Small intestine (tissue), 7 donors: ENCODE measurements at regions not wholly inside any gene's neighbourhood (a gene's known extent, or its start where the extent isn't known, plus 50 kb on each side); places are given as distances from the start of the nearest gene placed in this dataset.

ENCODE experiments used
- DNase-seq, 2 donors: peaks; one replicate each; pipeline versions ENCODE4 v3.0.0 to v3.0.0-alpha.2; 2013
- FAIRE-seq: peaks from 2 replicates; lab custom pipeline; 2012; peaks lifted over from hg19 to GRCh38; lab: Jason Lieb, UNC
- H3K27ac ChIP-seq, 3 donors: one replicate each; pipeline ENCODE4 v1.5.1; 2013; ENCODE audit warnings: low read length in 2 of 3, mild to moderate bottlenecking in 2 of 3, control low read depth in 1 of 3, inconsistent platforms in 1 of 3, low read depth in 1 of 3, moderate library complexity in 1 of 3
- H3K27me3 ChIP-seq, 3 donors: one replicate each; pipeline ENCODE4 v1.6.1; 2013; ENCODE audit warnings: low read length in 3 of 3, inconsistent platforms in 1 of 3; ENCODE audit not compliant: control insufficient read depth in 3 of 3, insufficient read depth in 3 of 3
- H3K36me3 ChIP-seq, 3 donors: one replicate each; pipeline ENCODE4 v1.6.1; 2013; ENCODE audit warnings: low read length in 3 of 3, inconsistent platforms in 1 of 3, low read depth in 1 of 3, mild to moderate bottlenecking in 1 of 3, moderate library complexity in 1 of 3; ENCODE audit not compliant: control insufficient read depth in 3 of 3, insufficient read depth in 2 of 3
- H3K4me1 ChIP-seq, 3 donors: one replicate each; pipeline ENCODE4 v1.6.1; 2013; ENCODE audit warnings: low read length in 2 of 3, inconsistent platforms in 1 of 3, low read depth in 1 of 3, mild to moderate bottlenecking in 1 of 3, moderate library complexity in 1 of 3; ENCODE audit not compliant: control insufficient read depth in 3 of 3, insufficient read depth in 2 of 3
- H3K4me3 ChIP-seq, 3 donors: one replicate each; pipeline ENCODE4 v1.5.1; 2013; ENCODE audit warnings: low read length in 3 of 3, control low read depth in 1 of 3, inconsistent platforms in 1 of 3, low read depth in 1 of 3, mild to moderate bottlenecking in 1 of 3, moderate library complexity in 1 of 3
- H3K9me3 ChIP-seq, 2 donors: one replicate each; pipeline ENCODE4 v1.6.1; 2013; ENCODE audit warnings: low read depth in 1 of 2, low read length in 1 of 2; ENCODE audit not compliant: control insufficient read depth in 2 of 2, insufficient read depth in 1 of 2
- WGBS, 3 donors: extraction: QIAGEN DNeasy Blood & Tissue Kit; methylation state at CpG; one replicate each; pipeline ENCODE4 v1.1.7; 2013; 5-methylcytosine and 5-hydroxymethylcytosine counted together
- donor health status: healthy with polysubstance abuse.
- donor health status: control.
- donor health status: control.
- donor health status: Bipolar disorder and iron deficiency.
- donor health status: healthy.

DNA sequence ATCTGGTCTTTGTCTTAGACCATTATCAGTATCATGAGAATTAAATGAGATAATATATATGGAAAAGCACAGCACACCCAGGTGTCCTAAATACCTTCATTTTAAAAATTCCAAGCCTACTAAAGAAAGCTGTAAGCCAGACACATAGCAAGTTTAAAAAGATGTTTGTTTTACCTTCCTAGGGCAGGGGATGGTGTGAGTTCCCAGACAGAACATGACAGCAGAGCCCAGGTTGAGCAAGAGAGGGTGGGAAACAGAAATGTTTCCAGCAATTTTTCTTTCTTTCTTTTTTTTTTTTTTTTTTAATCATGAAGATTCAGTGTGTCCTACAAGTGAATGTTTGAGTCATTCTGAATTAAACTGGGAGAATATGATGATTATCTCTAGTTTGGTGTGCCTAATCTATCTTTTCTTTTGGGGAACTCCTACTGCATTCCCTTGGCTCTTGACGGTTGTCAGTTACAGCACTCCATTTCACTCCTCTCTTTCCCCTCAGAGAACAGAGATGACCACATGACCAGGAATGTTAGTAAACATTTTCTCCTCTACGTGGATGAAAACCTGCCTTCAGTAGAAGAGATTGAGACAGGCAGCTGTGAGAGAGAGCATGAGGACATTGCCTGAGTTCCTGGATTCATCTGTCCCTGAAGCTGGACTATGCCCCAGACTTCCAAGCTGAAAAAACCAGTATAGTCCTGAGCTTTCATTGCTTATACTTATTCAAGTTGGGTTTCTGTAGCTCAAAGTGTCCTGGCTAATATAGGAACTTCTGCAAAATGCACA lies 54.5 kb upstream of the ARL14 start:
- H3K9me3 ChIP-seq, result no peaks in the 10 kb centered on the region
- peak; percentile 21 to 40 for DNase-seq
- no peak for FAIRE-seq
- H3K4me3 ChIP-seq, result no peak overlapping the region
- H3K27ac ChIP-seq, result no peak overlapping the region
- whole genome bisulfite sequencing, 3 donors, result 30 to 53% (median 45%) methylated on average over 2 of the region's 2 CpGs
- H3K4me1 ChIP-seq, result no peaks in the 10 kb centered on the region
- peaks cover 0 to 1% (median 0%) of the 10 kb centered on the region in 3 donors for H3K27me3 ChIP-seq
- no peaks in the 10 kb centered on the region for H3K36me3 ChIP-seq

DNA sequence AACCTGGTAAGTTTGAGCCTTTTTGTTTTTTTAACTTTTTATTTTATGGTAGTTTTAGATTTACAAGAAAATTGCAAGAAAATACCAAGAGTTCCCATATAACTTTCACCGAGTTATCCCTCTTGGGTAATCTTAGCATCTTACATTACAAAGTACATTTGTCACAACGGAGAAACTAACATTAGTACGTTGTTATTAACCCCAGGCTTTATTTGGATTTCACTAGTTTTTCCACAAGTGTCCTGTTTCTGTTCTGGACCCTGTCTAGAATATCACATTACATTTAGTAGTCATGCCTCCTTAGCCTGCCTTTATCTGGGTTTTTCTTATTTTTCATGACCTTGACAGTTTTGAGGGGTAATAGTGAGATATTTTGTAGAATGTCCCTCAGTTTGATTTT lies 53.5 kb upstream of the KPNA4 start:
- Histone ChIP-seq H3K27me3 (no peaks in the 10 kb centered on the region), H3K4me1 (no peaks in the 10 kb centered on the region), H3K36me3 (no peaks in the 10 kb centered on the region), H3K27ac (no peak overlapping the region), H3K4me3 (no peak overlapping the region), H3K9me3 (no peaks in the 10 kb centered on the region)
- peak; percentile 36 for FAIRE-seq
- DNase-seq, result no peak
- 52 to 74% (median 66%) methylated on average over 3 of the region's 3 CpGs for WGBS, 3 donors

DNA sequence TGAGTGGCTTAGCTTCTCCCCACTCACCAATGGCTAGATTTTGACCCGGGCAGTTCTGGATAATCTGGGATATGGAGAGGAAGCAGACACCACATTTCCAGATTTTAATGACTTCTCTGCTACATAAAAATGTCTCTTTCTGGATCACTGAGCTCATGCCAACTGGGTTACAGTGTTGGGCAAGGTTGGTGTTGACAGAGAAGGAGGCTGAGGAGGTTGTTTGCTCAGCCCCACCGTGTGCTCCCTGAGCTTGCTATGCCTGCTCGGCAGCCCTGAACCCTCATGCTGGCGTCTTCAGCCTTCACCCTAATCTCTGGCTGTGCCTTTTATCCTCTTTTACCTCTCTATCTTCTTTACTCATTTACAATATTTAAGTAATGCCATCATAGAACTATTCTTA lies 53.0 kb upstream of the KPNA4 start:
- no peak overlapping the region for H3K27ac ChIP-seq
- H3K4me3 ChIP-seq, result no peak overlapping the region
- FAIRE-seq, result no peak
- H3K9me3 ChIP-seq, result no peaks in the 10 kb centered on the region
- H3K4me1 ChIP-seq, result no peaks in the 10 kb centered on the region
- no peaks in the 10 kb centered on the region for H3K27me3 ChIP-seq
- no peak for DNase-seq
- no peaks in the 10 kb centered on the region for H3K36me3 ChIP-seq
- WGBS, 3 donors, result 17 to 54% (median 42%) methylated on average over 4 of the region's 4 CpGs

DNA sequence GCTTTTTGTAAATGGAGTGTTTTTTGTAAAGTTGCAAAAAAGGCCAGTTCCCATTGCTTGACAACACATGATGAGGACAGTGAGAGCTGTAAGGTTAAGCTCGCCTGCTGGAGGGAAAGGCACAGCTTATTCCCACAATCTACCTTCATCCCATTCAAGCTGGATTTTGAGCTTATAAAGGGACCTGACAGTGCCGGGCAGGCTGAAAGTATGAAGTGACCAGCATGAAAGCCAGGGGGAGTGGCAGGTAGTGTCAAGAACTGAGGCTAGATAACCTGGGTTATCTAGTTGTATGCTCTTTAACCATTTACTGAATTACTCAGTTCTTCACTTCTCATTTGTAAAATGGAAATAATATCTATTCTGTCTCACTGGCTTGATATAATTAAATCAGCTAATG lies 52.3 kb upstream of the KPNA4 start:
- FAIRE-seq, result no peak
- Histone ChIP-seq H3K36me3 (no peaks in the 10 kb centered on the region), H3K9me3 (no peaks in the 10 kb centered on the region), H3K4me1 (no peaks in the 10 kb centered on the region), H3K27me3 (no peaks in the 10 kb centered on the region), H3K27ac (no peak overlapping the region), H3K4me3 (no peak overlapping the region)
- 40 to 65% (median 51%) methylated on average over 2 of the region's 2 CpGs for WGBS, 3 donors
- peak in 1 of 2 donors; percentile 71 for DNase-seq

DNA sequence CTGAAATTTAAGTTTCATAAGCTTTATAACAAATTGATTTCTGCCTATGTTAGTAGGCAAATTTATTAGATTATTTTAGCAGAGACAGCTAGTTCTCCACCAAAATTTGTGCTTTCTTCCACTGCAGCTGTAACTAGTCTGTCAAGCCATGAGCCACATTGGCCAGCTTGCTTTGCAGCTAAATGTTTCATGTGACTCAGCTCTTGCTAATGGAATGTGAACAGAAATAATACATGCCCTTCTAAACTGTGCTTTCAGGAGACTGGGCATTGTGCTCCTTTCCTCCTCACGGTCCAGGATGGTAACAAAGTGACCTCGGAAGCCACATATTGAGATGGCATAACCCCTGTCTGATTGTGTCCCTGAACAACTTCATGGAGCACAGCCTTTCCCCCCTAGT lies 51.3 kb upstream of the KPNA4 start:
- WGBS, 3 donors, result 71 to 90% (median 73%) methylated on average over 2 of the region's 2 CpGs
- H3K4me1 ChIP-seq, result no peaks in the 10 kb centered on the region
- DNase-seq, result no peak
- H3K36me3 ChIP-seq, result no peaks in the 10 kb centered on the region
- H3K9me3 ChIP-seq, result no peaks in the 10 kb centered on the region
- no peak overlapping the region for H3K4me3 ChIP-seq
- no peak for FAIRE-seq
- no peaks in the 10 kb centered on the region for H3K27me3 ChIP-seq
- no peak overlapping the region for H3K27ac ChIP-seq

DNA sequence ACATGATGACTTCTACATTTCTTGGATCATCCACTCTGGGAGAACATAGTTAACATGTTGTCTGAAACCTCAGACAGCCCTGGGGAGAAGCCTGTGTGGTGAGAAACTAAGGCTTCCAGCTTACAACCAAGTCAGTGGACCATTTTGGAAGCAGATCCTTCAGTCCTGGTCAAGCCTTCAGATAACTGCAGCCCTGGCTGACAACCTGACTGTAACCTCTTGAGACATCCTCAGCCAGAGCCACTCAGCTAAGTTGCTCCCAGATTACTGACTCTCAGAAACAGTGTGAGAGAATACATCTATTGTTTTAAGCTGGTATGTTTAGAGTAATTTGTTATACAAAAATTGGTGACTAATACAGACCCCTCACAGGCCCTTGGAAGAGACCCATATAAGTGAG lies 50.9 kb upstream of the KPNA4 start:
- H3K9me3 ChIP-seq, result no peaks in the 10 kb centered on the region
- DNase-seq (no peak), FAIRE-seq (no peak)
- no peak overlapping the region for H3K27ac ChIP-seq
- no peaks in the 10 kb centered on the region for H3K36me3 ChIP-seq
- no peaks in the 10 kb centered on the region for H3K27me3 ChIP-seq
- H3K4me3 ChIP-seq, result no peak overlapping the region
- no peaks in the 10 kb centered on the region for H3K4me1 ChIP-seq
